Adrenal gland (tissue), 5 donors: ENCODE measurements at regions not wholly inside any gene's neighbourhood (a gene's known extent, or its start where the extent isn't known, plus 50 kb on each side); places are given as distances from the start of the nearest gene placed in this dataset.

ENCODE experiments used
- CTCF ChIP-seq, 6 experiments: fragments of 450-650 bp in 4 of 6; fragments of 200-600 bp in 2 of 6; sonication (generic) in 1 of 6; IDR thresholded peaks; 1 replicate in 5 of 6; 2 replicates in 1 of 6; pipeline versions ENCODE4 v1.5.1 to v1.8.0; 2016 to 2021; ENCODE audit warnings: antibody characterized with exemption in 6 of 6, mild to moderate bottlenecking in 2 of 6, moderate library complexity in 1 of 6
- POLR2A ChIP-seq, 2 donors: fragments of 450-650 bp; IDR thresholded peaks; one replicate each; pipeline ENCODE4 v1.6.1; 2017; ENCODE audit warnings: antibody characterized with exemption in 2 of 2, mild to moderate bottlenecking in 2 of 2, moderate library complexity in 1 of 2
- donor health status: DM: no; HTN: no; CAD: no.

- TF ChIP-seq CTCF (IDR thresholded peaks at IDR 0.05) (no peak), POLR2A (IDR thresholded peaks at IDR 0.05) (no peak)
Measured at GRCh38 chr20:48066851-48067250, 281.6 kb upstream of the SULF2 start.
